Fibroblast of lung (primary cell): ENCODE measurements at regions not wholly inside any gene's neighbourhood (a gene's known extent, or its start where the extent isn't known, plus 50 kb on each side); places are given as distances from the start of the nearest gene placed in this dataset.

ENCODE experiments used
- CTCF ChIP-seq, 2 donors: IDR thresholded peaks in 1 of 2; conservative IDR thresholded peaks in 1 of 2; 1 replicate in 1 of 2; 2 replicates in 1 of 2; pipeline ENCODE4 v1.5.1; 2011 to 2012; ENCODE audit warnings: low read length in 2 of 2, control low read depth in 1 of 2, inconsistent platforms in 1 of 2, low read depth in 1 of 2, mild to moderate bottlenecking in 1 of 2
- EZH2 ChIP-seq: IDR thresholded peaks from 2 replicates; pipeline ENCODE4 v1.5.1; 2012; ENCODE audit warnings: low read length, control low read depth, mild to moderate bottlenecking; ENCODE audit errors: missing control alignments

DNA sequence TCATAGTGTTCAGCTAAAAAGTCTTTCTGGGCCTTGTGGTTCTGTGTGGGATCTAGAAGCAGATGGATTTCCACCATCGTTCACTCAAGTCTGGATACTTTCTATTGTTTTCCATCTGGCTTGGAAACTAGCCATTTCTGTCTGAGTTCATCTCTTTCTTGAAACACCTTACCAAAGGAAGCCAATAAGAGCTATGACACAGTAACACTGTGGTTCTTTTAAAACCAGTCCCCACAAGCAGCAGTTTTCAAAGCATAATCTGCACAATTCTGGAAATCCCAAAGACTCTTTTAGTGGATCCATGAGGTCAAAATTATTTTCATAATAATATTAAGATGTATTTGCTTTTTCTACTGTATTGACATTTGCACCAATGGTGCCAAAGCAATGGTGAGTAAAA, 234.2 kb upstream of the TET2 start:
- no peak for TF ChIP-seq CTCF (conservative IDR thresholded peaks at IDR 0.05 in 1 of 2, IDR thresholded peaks at IDR 0.05 in 1 of 2; ENCODE audit: low read depth in 1 of 2, low read length in 2 of 2)
- no peak for TF ChIP-seq EZH2
